ENCODE measurements at regions not wholly inside any gene's neighbourhood (a gene's known extent, or its start where the extent isn't known, plus 50 kb on each side); places are given as distances from the start of the nearest gene placed in this dataset.

GRCh38 chr12:126930234-126930633, 1336.7 kb upstream of the TMEM132C start:
- TF ChIP-seq CTCF (IDR thresholded peaks at IDR 0.05) (no peak), EZH2phosphoT487 (IDR thresholded peaks at IDR 0.05) (no peak)
